K562 (cell line): ENCODE measurements at regions not wholly inside any gene's neighbourhood (a gene's known extent, or its start where the extent isn't known, plus 50 kb on each side); places are given as distances from the start of the nearest gene placed in this dataset.

Experiments
- CHCHD3 ChIP-seq: fragments of 250-450 bp; sonication (Bioruptor Pico); IDR thresholded peaks from 2 replicates; pipeline ENCODE4 v2.1.2; 2022; ENCODE audit warnings: mild to moderate bottlenecking
- EP300 ChIP-seq: IDR thresholded peaks from 2 replicates; pipeline ENCODE4 v1.6.1; 2012; ENCODE audit warnings: low read length, improper control_type of control experiment
- HCFC1 ChIP-seq: IDR thresholded peaks from 2 replicates; pipeline ENCODE4 v1.6.1; 2012; ENCODE audit warnings: low read depth, low read length, improper control_type of control experiment
- KDM1A ChIP-seq, 2 experiments: fragments of 450-650 bp; IDR thresholded peaks; 2 replicates each; pipeline ENCODE4 v1.6.1; 2016; ENCODE audit warnings: mild to moderate bottlenecking in 2 of 2
- PHB2 ChIP-seq: fragments of 450-650 bp; IDR thresholded peaks from 2 replicates; pipeline ENCODE4 v1.6.1; 2017; ENCODE audit warnings: low read depth
- POLR2A ChIP-seq: fragments of 450-650 bp; conservative IDR thresholded peaks from 2 replicates; pipeline ENCODE4 v1.6.1; 2016
- TGIF2 ChIP-seq: sonication (generic); formaldehyde crosslinking; IDR thresholded peaks from 2 replicates; pipeline ENCODE4 v1.8.1; 2022; ENCODE audit warnings: mild to moderate bottlenecking, missing genetic modification reagents, moderate library complexity
- ZBED1 ChIP-seq: IDR thresholded peaks from 2 replicates; pipeline ENCODE4 v1.6.1; 2014
- ZFX ChIP-seq: sonication (generic); formaldehyde crosslinking; IDR thresholded peaks from 2 replicates; pipeline ENCODE4 v1.8.0; 2022; ENCODE audit warnings: mild to moderate bottlenecking, missing genetic modification reagents, moderate library complexity
- ZNF282 ChIP-seq: sonication (generic); formaldehyde crosslinking; IDR thresholded peaks from 2 replicates; pipeline ENCODE4 v1.8.1; 2023; ENCODE audit warnings: missing genetic modification reagents
- TF ChIP-seq, protein P1 (sequence below): sonication (generic); formaldehyde crosslinking; IDR thresholded peaks from 2 replicates; pipeline ENCODE4 v1.8.1; 2023; ENCODE audit warnings: mild to moderate bottlenecking, missing genetic modification reagents
- TF ChIP-seq, protein P2 (sequence below), 3 experiments: IDR thresholded peaks in 2 of 3; conservative IDR thresholded peaks in 1 of 3; 2 replicates each; pipeline ENCODE4 v1.5.1; 2011 to 2012; ENCODE audit warnings: low read length in 3 of 3, mild to moderate bottlenecking in 3 of 3, control low read depth in 2 of 3, improper control_type of control experiment in 1 of 3, inconsistent platforms in 1 of 3, low read depth in 1 of 3, mixed read lengths in 1 of 3, moderate library complexity in 1 of 3; ENCODE audit not compliant: insufficient read depth in 2 of 3

DNA sequence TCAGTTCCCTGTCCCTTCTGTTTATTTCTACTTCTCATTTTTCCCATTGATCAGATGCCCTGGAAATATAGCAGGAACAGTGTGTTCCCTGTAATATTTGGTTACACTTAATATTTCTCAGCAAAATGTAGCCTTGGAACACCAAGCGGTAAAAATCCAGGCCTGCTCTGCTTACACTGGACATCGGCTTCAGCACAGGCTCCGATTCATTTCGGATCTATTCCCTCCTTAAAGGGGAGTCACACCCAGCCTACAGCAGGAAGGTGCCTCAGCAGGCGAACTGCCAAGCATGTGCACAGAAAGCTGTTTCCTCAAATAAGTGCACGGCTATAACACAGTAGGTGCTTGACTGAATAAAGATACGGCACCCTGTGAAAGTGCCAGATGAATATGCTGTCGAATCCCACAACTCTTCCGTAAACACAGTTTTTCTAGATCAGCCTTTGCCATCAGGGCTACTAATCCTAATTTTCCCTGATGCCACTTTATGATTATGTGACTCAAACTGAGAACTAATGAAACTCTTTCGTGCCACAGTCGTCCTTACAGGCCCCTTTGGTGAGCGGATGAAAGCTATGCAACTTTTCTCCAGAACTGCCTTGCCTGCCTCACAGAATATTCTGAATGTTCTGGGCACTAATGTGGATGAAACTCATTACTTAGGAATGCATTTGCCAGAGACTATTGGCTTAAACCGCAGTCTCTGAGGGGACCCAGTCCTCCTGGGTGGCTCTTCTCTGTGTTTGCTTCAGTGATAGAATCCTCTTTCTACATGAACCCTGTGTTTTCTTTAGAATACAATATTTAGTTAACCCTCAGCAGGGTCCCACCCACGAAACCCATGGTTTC lies 275.5 kb upstream of the RUNX1 start:
- no peak for TF ChIP-seq PHB2
- TF ChIP-seq KDM1A (IDR thresholded peaks at IDR 0.05), result no peak
- TF ChIP-seq EP300, result no peak
- TF ChIP-seq ZFX (CRISPR knock-in tag), result no peak
- TF ChIP-seq, protein P1, sequence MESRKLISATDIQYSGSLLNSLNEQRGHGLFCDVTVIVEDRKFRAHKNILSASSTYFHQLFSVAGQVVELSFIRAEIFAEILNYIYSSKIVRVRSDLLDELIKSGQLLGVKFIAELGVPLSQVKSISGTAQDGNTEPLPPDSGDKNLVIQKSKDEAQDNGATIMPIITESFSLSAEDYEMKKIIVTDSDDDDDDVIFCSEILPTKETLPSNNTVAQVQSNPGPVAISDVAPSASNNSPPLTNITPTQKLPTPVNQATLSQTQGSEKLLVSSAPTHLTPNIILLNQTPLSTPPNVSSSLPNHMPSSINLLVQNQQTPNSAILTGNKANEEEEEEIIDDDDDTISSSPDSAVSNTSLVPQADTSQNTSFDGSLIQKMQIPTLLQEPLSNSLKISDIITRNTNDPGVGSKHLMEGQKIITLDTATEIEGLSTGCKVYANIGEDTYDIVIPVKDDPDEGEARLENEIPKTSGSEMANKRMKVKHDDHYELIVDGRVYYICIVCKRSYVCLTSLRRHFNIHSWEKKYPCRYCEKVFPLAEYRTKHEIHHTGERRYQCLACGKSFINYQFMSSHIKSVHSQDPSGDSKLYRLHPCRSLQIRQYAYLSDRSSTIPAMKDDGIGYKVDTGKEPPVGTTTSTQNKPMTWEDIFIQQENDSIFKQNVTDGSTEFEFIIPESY (CRISPR knock-in tag), result no peak
- TF ChIP-seq POLR2A, result no peak
- no peak for TF ChIP-seq ZNF282 (CRISPR knock-in tag)
- no peak for TF ChIP-seq CHCHD3 (CRISPR knock-in tag)
- no peak for TF ChIP-seq ZBED1
- no peak for TF ChIP-seq HCFC1
- TF ChIP-seq, protein P2, sequence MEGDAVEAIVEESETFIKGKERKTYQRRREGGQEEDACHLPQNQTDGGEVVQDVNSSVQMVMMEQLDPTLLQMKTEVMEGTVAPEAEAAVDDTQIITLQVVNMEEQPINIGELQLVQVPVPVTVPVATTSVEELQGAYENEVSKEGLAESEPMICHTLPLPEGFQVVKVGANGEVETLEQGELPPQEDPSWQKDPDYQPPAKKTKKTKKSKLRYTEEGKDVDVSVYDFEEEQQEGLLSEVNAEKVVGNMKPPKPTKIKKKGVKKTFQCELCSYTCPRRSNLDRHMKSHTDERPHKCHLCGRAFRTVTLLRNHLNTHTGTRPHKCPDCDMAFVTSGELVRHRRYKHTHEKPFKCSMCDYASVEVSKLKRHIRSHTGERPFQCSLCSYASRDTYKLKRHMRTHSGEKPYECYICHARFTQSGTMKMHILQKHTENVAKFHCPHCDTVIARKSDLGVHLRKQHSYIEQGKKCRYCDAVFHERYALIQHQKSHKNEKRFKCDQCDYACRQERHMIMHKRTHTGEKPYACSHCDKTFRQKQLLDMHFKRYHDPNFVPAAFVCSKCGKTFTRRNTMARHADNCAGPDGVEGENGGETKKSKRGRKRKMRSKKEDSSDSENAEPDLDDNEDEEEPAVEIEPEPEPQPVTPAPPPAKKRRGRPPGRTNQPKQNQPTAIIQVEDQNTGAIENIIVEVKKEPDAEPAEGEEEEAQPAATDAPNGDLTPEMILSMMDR (IDR thresholded peaks at IDR 0.05 in 2 of 3, conservative IDR thresholded peaks at IDR 0.05 in 1 of 3; ENCODE audit: insufficient read depth in 2 of 3, low read depth in 1 of 3, low read length in 3 of 3), result no peak
- no peak for TF ChIP-seq TGIF2
